ENCODE measurements at regions not wholly inside any gene's neighbourhood (a gene's known extent, or its start where the extent isn't known, plus 50 kb on each side); places are given as distances from the start of the nearest gene placed in this dataset.
"Not testable (repeated sequence)": the region's sequence is repeated elsewhere in the genome, so short reads cannot be mapped to it uniquely, and the experiment has no call there.

DNA sequence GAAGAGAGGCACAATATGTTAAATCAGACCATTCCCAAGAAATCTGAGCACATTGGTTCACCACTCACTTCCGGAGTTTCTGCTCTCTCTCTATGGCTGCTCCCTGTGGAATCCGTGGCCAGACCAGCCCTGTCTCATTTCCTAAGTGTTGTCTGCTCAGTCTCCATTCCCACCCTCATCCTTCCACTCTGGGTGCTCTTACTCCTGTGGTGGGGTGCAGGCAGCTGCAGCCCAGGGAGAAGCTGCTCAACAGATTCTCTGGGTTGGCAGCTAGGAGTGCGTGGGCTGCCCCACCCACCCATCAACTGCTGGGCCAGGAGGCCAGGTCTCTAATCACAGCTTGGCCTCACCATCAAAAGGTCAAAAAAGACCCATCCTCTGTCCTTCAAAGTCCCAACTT, 98.3 kb downstream of the ARL4C start:
- Mint-ChIP-seq H3K4me1 (peaks cover 10 to 15% (median 14%) of the 10 kb centered on the region in 3 donors), H3K27ac (peak overlapping the region in 1 of 3 donors; percentile 63), H3K4me3 (peak overlapping the region in 2 of 4 donors; percentile 21 to 53), H3K36me3 (no peaks in the 10 kb centered on the region), H3K9me3 (peaks cover 0 to 4% (median 2%) of the 10 kb centered on the region in 3 donors), H3K27me3 (peaks cover 12% of the 10 kb centered on the region)

DNA sequence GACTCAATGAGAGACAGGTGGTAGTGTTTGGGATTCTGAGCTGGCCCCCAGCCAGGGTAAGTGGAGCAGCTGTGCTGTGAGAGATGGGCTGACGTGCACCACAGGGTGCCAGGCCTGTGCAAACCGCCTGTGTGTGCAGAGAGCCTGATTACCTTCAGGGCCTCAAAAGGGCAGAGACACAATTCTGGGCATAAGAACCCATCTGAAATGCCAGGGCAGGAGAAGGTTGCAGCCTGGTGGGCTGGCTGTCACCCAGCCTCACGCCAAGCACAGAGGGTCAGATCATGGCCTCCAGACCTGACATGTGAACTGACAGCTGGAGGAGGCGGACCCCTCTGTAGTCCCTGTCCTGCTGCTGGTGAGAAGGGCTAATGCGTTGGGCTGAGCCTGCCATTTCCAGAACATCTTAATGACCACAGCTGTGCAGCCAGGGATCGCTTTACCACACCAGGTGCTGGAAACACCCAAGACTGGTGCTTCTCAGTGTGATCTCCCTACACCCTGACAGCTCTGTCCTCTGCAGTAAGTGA, 100.9 kb downstream of the ARL4C start:
- peaks cover 0 to 4% (median 2%) of the 10 kb centered on the region in 3 donors for H3K9me3 Mint-ChIP-seq
- no peak overlapping the region for H3K4me3 Mint-ChIP-seq
- peaks cover 28 to 30% (median 29%) of the 10 kb centered on the region in 3 donors for H3K4me1 Mint-ChIP-seq
- H3K27me3 Mint-ChIP-seq: peaks cover 6% of the 10 kb centered on the region
- H3K36me3 Mint-ChIP-seq: peaks cover 2% of the 10 kb centered on the region
- no peak overlapping the region for H3K27ac Mint-ChIP-seq

DNA sequence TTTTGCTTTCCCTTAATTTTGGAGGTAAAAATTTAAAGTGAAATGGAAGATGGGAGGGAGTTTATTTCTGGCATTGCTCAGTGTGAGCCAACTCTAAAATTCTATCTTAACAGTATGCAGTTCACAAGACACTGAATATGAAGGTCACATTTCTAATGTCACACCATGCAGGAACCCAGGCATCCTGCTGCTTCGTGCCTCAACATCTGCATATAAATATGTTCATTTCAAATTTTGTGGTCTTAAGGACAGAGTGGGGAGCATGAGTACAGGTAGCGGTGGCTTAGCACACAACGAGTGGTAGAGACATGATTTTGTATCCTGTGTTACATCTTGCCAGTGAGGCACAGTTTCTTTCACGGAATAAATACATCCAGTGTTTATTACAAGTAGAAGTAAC, 102.4 kb downstream of the ARL4C start:
- Mint-ChIP-seq H3K36me3 (peaks cover 2% of the 10 kb centered on the region), H3K4me3 (peak overlapping the region in 1 of 4 donors; percentile 75), H3K27ac (peak overlapping the region in 1 of 3 donors; percentile 44), H3K27me3 (peaks cover 6% of the 10 kb centered on the region), H3K4me1 (peaks cover 27 to 37% (median 32%) of the 10 kb centered on the region in 3 donors), H3K9me3 (peaks cover 0 to 2% (median 0%) of the 10 kb centered on the region in 3 donors)

DNA sequence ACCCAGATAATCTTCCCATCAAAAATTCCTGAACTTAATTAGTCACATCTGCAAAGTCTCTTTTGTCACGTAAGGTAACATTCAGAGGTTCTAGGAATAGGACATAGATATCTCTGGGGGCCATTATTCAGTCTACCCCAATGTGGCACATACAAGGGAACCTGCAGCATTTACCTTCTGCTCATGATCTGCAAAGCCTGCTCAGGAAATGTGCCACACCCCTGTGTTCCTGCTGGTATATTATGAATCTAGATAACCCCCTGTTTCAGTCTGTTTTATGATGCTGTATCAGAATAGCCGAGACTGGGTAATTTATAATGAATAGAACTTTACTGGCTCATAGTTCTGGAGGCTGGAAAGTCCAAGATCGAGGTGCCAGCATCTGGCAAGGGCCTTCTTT, 103.5 kb downstream of the ARL4C start:
- peaks cover 2% of the 10 kb centered on the region for H3K36me3 Mint-ChIP-seq
- peaks cover 0 to 3% (median 0%) of the 10 kb centered on the region in 3 donors for H3K9me3 Mint-ChIP-seq
- H3K4me1 Mint-ChIP-seq: peaks cover 26 to 38% (median 32%) of the 10 kb centered on the region in 3 donors
- H3K27ac Mint-ChIP-seq: peak overlapping the region in 1 of 3 donors; percentile 65
- peak overlapping the region in 3 of 4 donors; percentile 55 to 92 (median 87) for H3K4me3 Mint-ChIP-seq
- peaks cover 10% of the 10 kb centered on the region for H3K27me3 Mint-ChIP-seq

DNA sequence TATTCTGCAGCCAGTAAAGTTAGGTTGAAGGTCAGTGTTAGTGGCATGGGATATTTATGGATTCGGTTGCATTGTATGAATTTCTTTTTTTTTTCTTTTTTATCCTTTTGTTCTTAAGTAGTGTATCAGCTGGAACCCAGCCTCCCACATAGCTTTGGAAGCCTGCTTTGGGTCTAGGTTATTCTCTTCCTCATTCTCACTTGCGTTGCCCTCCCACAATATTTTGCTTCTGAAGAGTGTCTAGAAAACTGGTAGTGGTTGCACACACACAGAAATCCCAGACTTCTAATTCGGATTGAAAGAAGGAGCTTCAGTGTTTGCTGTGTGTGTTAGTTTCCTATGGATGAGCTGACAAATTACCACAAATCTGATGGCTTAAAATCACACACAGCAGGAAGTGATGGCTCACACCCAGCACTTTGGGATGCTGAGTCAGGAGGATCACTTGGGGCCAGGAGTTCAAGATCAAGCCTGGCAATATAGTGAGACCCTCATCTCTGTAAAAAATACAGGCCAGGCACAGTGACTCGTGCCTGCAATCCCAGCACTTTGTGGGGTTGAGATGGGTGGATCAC, 104.8 kb downstream of the ARL4C start:
- H3K9me3 Mint-ChIP-seq: peaks cover 0 to 3% (median 0%) of the 10 kb centered on the region in 3 donors
- peaks cover 10% of the 10 kb centered on the region for H3K27me3 Mint-ChIP-seq
- H3K4me3 Mint-ChIP-seq: peak overlapping the region in 1 of 4 donors; percentile 25
- H3K36me3 Mint-ChIP-seq: peaks cover 2% of the 10 kb centered on the region
- H3K4me1 Mint-ChIP-seq: peaks cover 26 to 38% (median 32%) of the 10 kb centered on the region in 3 donors
- H3K27ac Mint-ChIP-seq: no peak overlapping the region

DNA sequence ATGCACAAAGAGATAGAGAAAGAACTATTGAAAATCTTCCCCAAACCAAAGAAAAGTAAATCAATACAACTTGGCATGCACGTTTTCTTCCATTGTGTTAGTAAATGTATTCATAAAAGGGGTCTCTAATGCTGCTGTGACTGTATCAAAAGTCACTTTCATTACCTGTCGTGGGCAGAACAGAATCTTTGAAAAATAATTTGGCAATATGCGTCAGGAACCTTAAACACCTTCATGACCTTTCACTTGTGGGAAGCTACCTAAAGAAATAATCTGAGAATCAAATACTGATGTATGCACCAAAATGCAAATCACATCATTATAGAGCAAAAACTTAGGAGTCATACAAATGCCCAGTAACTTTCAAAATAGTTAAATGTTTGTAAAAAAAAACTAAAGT, 105.3 kb downstream of the ARL4C start:
- H3K9me3 Mint-ChIP-seq: peaks cover 0 to 3% (median 0%) of the 10 kb centered on the region in 3 donors
- peaks cover 26 to 38% (median 32%) of the 10 kb centered on the region in 3 donors for H3K4me1 Mint-ChIP-seq
- peaks cover 11% of the 10 kb centered on the region for H3K27me3 Mint-ChIP-seq
- H3K27ac Mint-ChIP-seq: no peak overlapping the region
- peaks cover 2% of the 10 kb centered on the region for H3K36me3 Mint-ChIP-seq
- peak overlapping the region in 1 of 4 donors; percentile 25 for H3K4me3 Mint-ChIP-seq

DNA sequence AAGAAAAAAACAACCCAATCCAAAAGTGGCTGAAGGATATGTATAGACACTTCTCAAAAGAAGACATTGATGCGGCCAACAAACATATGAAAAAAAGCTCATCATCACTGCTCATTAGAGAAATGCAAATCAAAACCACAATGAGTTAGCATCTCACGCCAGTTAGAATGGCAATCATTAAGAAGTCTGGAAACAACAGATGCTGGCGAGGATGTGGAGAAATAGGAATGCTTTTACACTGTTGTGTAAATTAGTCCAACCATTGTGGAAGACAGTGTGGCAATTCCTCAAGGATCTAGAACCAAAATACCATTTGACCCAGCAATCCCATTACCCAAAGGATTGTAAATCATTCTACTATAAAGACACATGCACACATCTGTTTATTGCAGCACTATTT, 107.2 kb downstream of the ARL4C start:
- H3K36me3 Mint-ChIP-seq, H3K4me3 Mint-ChIP-seq, H3K9me3 Mint-ChIP-seq, H3K27ac Mint-ChIP-seq: not testable (repeated sequence)
- Mint-ChIP-seq H3K4me1 (peaks cover 25 to 38% (median 28%) of the 10 kb centered on the region in 3 donors), H3K27me3 (peaks cover 14% of the 10 kb centered on the region)

DNA sequence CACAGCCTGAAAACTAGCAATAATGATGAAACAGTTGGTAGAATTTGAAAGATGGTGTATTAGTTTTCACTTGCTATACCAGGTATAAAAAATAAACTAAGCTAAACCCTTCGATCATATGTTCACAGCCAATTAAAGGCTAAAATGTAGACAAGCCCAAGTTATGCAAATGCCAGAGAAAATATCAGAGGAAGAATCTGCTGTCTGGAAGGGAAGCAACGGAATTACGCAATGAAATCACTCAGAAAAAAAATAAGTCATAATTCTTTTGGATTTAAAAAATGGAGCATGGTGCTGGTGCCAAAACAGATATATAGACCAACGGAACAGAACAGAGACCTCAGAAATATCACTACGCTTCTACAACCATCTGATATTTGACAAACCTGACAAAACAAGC, 108.3 kb downstream of the ARL4C start:
- peak overlapping the region in 1 of 4 donors; percentile 47 for H3K4me3 Mint-ChIP-seq
- H3K36me3 Mint-ChIP-seq: peaks cover 2% of the 10 kb centered on the region
- H3K4me1 Mint-ChIP-seq: peaks cover 16 to 29% (median 17%) of the 10 kb centered on the region in 3 donors
- H3K27me3 Mint-ChIP-seq: peaks cover 12% of the 10 kb centered on the region
- no peak overlapping the region for H3K27ac Mint-ChIP-seq
- peaks cover 0 to 3% (median 0%) of the 10 kb centered on the region in 3 donors for H3K9me3 Mint-ChIP-seq

DNA sequence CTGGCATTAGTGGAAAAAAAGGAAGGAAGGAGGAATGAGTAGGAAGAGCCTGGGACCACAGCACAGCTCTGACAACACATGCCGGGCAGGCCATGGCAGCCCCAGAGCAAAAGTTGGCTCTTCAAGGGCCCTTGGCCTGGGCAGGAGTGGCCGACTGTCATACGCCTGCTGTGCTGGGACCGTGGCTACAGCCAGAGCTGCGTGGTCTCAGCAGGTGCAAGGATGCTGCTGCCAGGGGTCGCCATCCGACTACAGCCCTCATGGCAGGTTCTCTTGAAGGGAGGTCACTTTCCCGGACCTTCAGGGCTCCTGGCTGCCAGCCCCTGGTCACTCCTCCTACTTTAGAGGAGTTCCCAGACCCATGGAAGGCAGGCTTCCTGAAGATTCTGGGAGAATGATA, 109.9 kb downstream of the ARL4C start:
- Mint-ChIP-seq H3K36me3 (no peaks in the 10 kb centered on the region), H3K4me1 (peaks cover 3 to 19% (median 4%) of the 10 kb centered on the region in 3 donors), H3K4me3 (no peak overlapping the region), H3K27me3 (peaks cover 12% of the 10 kb centered on the region), H3K27ac (no peak overlapping the region), H3K9me3 (peaks cover 0 to 3% (median 0%) of the 10 kb centered on the region in 3 donors)

DNA sequence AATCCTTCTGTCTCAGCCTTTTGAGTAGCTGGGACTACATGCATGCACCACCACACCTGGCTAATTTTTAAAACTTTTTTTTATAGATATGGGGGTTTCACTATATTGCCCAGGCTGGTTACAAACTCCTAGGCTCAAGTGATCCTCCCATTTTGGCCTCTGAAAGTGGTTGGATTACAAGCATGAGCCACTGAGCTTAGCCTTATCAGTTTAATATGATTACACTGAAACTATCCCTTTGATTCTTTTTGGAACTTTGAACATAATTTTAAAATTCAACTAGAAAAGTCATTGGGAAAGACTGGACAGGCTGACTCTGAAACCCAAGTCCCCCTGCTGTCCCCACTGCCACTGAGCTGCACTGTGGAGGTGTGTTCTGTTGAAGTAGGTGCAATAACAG, 114.8 kb downstream of the ARL4C start:
- Mint-ChIP-seq H3K27ac (no peak overlapping the region), H3K9me3 (no peaks in the 10 kb centered on the region), H3K36me3 (no peaks in the 10 kb centered on the region), H3K4me1 (no peaks in the 10 kb centered on the region), H3K27me3 (peaks cover 21% of the 10 kb centered on the region), H3K4me3 (no peak overlapping the region)

DNA sequence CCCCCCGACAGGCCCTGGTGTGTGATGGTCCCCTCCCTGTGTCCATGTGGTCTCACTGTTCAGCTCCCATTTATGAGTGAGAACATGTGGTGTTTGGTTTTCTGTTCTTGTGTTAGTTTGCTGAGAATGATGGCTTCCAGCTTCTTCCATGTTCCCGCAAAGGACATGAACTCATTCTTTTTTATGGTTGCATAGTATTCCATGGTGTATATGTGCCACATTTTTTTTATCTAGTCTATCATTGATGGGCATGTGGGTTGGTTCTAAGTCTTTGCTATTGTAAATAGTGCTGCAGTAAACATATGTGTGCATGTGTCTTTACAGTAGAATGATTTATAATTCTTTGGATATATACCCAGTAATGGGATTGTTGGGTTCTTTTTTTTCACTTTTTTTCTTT, 117.9 kb downstream of the ARL4C start:
- not testable (repeated sequence) for H3K27ac Mint-ChIP-seq, H3K4me3 Mint-ChIP-seq, H3K4me1 Mint-ChIP-seq, H3K9me3 Mint-ChIP-seq, H3K36me3 Mint-ChIP-seq
- H3K27me3 Mint-ChIP-seq: peaks cover 16% of the 10 kb centered on the region

DNA sequence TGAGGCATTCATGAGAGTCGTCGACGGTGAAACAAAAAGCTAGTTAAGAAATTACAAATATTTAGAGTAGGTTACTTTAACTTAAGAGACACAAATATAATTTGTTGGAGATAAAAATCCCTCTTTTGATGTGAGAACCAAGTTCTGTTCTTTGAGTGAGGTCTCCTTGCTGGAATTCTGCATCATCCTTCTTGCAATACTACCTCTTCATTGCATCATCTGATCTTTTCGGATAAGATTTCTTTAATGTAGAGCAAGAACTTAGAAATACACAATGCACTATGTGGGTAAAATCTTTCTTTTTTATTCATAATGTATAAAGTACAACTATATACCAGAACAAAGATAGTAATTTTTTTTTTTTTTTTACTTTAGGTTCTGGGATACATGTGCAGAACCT, 118.4 kb downstream of the ARL4C start:
- Mint-ChIP-seq H3K9me3 (no peaks in the 10 kb centered on the region), H3K4me3 (no peak overlapping the region), H3K27me3 (peaks cover 16% of the 10 kb centered on the region), H3K4me1 (peaks cover 0 to 4% (median 1%) of the 10 kb centered on the region in 3 donors), H3K36me3 (peaks cover 3% of the 10 kb centered on the region), H3K27ac (no peak overlapping the region)

DNA sequence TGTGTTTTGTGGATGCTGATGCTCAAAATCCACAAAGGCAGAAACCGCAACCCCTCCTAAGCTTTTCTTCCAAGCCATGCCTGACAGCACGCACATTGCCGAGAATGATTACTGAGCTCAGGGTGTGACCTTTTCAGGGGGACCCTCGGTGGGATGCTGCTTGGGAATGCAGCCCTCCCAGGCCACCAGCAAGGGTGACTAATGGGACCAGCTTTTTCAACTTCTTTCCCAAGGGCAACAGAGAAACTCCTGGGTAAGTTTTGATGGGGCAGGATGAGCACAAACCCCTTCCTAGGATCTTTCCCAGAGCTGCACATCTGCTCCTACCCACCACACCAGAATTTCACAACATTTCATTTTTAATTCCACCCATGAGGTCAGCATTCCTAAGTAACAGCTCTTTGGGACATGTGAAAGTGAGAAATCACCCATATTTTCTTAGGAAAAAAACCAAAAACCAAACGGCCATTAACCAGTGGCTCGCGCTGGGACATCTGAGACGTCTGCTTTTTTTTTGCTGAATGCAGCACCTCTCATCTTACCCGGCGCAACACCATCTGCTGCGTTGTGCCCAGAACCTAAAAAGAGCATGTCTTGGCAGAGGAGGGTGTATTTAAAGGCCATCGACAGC, 119.0 kb downstream of the ARL4C start:
- no peak overlapping the region for H3K27ac Mint-ChIP-seq
- H3K36me3 Mint-ChIP-seq: peaks cover 3% of the 10 kb centered on the region
- H3K4me3 Mint-ChIP-seq: no peak overlapping the region
- peaks cover 16% of the 10 kb centered on the region for H3K27me3 Mint-ChIP-seq
- peaks cover 0 to 6% (median 4%) of the 10 kb centered on the region in 3 donors for H3K4me1 Mint-ChIP-seq
- no peaks in the 10 kb centered on the region for H3K9me3 Mint-ChIP-seq

DNA sequence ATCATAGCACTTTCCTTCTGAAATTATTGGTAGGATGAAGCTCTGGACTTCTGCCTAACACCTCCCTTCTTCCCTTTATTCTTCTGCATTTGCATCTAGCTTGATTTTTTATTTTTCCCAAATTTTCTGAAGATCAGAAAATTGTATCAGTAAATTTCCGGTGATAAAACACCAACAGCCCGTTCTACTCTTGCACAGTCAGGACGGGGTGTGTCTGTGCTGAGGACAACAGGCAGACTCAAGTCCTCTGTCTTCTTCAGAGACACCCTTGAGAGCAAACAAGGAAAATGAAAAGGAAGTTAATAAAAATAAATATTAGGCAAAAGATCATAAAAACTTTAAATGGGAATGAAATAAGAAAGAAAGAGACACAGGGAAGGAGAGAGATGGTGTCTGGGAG, 120.7 kb downstream of the ARL4C start:
- no peaks in the 10 kb centered on the region for H3K9me3 Mint-ChIP-seq
- H3K36me3 Mint-ChIP-seq: peaks cover 5% of the 10 kb centered on the region
- peak overlapping the region in 1 of 4 donors; percentile 45 for H3K4me3 Mint-ChIP-seq
- peaks cover 0 to 7% (median 6%) of the 10 kb centered on the region in 3 donors for H3K4me1 Mint-ChIP-seq
- no peak overlapping the region for H3K27ac Mint-ChIP-seq
- peaks cover 16% of the 10 kb centered on the region for H3K27me3 Mint-ChIP-seq

DNA sequence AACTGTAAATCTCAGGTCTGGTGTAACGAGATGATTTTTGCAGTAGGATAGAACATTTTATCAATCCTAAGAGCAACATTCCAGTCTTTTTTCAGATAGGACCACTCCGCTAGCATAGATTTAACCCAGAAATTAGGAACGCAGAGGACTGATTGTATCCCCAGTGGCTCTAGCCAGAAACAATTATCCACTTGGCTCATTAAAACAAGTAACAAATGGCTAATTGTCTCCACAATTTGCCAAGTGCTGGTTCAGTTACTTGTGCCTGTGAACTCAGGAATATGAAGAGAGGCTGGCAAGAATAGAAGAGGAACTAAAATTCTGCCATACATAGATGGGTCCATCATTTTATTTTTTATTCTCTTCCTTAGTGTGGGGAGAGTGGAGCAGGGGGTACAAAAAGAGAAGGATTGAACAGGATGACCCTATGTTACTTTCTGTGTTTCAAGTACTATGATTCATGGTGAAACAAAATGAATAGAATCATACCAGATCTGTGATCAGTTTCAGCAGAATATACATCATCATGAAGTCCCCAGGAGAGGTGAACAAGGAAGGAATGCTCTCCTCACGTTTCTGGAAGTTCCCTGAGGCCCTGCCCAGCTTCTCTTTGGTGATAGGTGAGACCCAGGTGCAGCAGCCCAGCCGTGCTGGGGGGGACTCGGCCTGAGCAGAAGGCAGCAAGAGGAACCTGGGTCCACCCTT, 121.6 kb downstream of the ARL4C start:
- Mint-ChIP-seq H3K4me1 (peaks cover under 1 to 7% (median 6%) of the 10 kb centered on the region in 3 donors), H3K4me3 (no peak overlapping the region), H3K9me3 (no peaks in the 10 kb centered on the region), H3K36me3 (peaks cover 5% of the 10 kb centered on the region), H3K27ac (no peak overlapping the region), H3K27me3 (peaks cover 15% of the 10 kb centered on the region)
